ENCODE measurements at regions not wholly inside any gene's neighbourhood (a gene's known extent, or its start where the extent isn't known, plus 50 kb on each side); places are given as distances from the start of the nearest gene placed in this dataset.

- intact Hi-C loops (cut with DNase I, micrococcal nuclease), result no loop called here
- ATAC-seq (ENCODE audit: poor library complexity) (no peak), DNase-seq (no peak)
- Mint-ChIP-seq H3K27ac (no peak overlapping the region), H3K27me3 (peaks cover 8% of the 10 kb centered on the region), H3K4me3 (no peak overlapping the region), H3K9me3 (no peaks in the 10 kb centered on the region), H3K4me1 (ENCODE audit: low read depth) (no peaks in the 10 kb centered on the region), H3K36me3 (ENCODE audit: low read depth) (no peaks in the 10 kb centered on the region)
- Histone ChIP-seq H3K27ac (ENCODE audit: low read depth in 1 of 2, low read length in 2 of 2) (no peak overlapping the region), H3K36me3 (ENCODE audit: insufficient read depth, low read length) (no peaks in the 10 kb centered on the region), H3K27me3 (ENCODE audit: control insufficient read depth in 1 of 2, insufficient read depth in 2 of 2, low read length in 2 of 2) (no peaks in the 10 kb centered on the region), H3K4me3 (ENCODE audit: low read length) (no peak overlapping the region), H3K9me3 (ENCODE audit: control insufficient read depth in 1 of 2, insufficient read depth in 1 of 2, low read length in 2 of 2) (no peaks in the 10 kb centered on the region), H3K4me1 (ENCODE audit: insufficient read depth, low read length) (no peaks in the 10 kb centered on the region)
- no peak for TF ChIP-seq CTCF (IDR thresholded peaks at IDR 0.05)
- CTCF ChIA-PET, result no interaction called here
- POLR2A ChIA-PET, result no interaction called here
These were observed 241.0 kb upstream of the SLC14A2 start for GRCh38 chr18:45374236-45374635.

GRCh38 chr18:45374878-45375630 is 240.2 kb upstream of the SLC14A2 start:
- POLR2A ChIA-PET, result no interaction called here
- Mint-ChIP-seq H3K4me3 (no peak overlapping the region), H3K36me3 (ENCODE audit: low read depth) (no peaks in the 10 kb centered on the region), H3K4me1 (ENCODE audit: low read depth) (no peaks in the 10 kb centered on the region), H3K9me3 (no peaks in the 10 kb centered on the region), H3K27ac (no peak overlapping the region), H3K27me3 (peaks cover 14% of the 10 kb centered on the region)
- DNase-seq, result no peak
- intact Hi-C loops (cut with DNase I, micrococcal nuclease), result no loop called here
- H3K36me3 ChIP-seq (ENCODE audit: insufficient read depth, low read length), result no peaks in the 10 kb centered on the region
- CTCF ChIA-PET, result no interaction called here
- no peaks in the 10 kb centered on the region for H3K4me1 ChIP-seq (ENCODE audit: insufficient read depth, low read length)
- ATAC-seq (ENCODE audit: poor library complexity), result no peak
- no peak overlapping the region for H3K27ac ChIP-seq (ENCODE audit: low read depth in 1 of 2, low read length in 2 of 2)
- no peaks in the 10 kb centered on the region for H3K9me3 ChIP-seq (ENCODE audit: control insufficient read depth in 1 of 2, insufficient read depth in 1 of 2, low read length in 2 of 2)
- no peaks in the 10 kb centered on the region for H3K27me3 ChIP-seq (ENCODE audit: control insufficient read depth in 1 of 2, insufficient read depth in 2 of 2, low read length in 2 of 2)
- no peak overlapping the region for H3K4me3 ChIP-seq (ENCODE audit: low read length)
- TF ChIP-seq CTCF (IDR thresholded peaks at IDR 0.05), result no peak

GRCh38 chr18:45376193-45376592 is 239.1 kb upstream of the SLC14A2 start:
- H3K27ac ChIP-seq (ENCODE audit: low read depth in 1 of 2, low read length in 2 of 2), result no peak overlapping the region
- no peak overlapping the region for H3K4me3 ChIP-seq (ENCODE audit: low read length)
- H3K4me1 Mint-ChIP-seq (ENCODE audit: low read depth), result no peaks in the 10 kb centered on the region
- intact Hi-C loops (cut with DNase I, micrococcal nuclease), result no loop called here
- no peak overlapping the region for H3K4me3 Mint-ChIP-seq
- peaks cover 14% of the 10 kb centered on the region for H3K27me3 Mint-ChIP-seq
- H3K9me3 Mint-ChIP-seq, result no peaks in the 10 kb centered on the region
- no peak overlapping the region for H3K27ac Mint-ChIP-seq
- H3K27me3 ChIP-seq (ENCODE audit: control insufficient read depth in 1 of 2, insufficient read depth in 2 of 2, low read length in 2 of 2), result no peaks in the 10 kb centered on the region
- no peaks in the 10 kb centered on the region for H3K4me1 ChIP-seq (ENCODE audit: insufficient read depth, low read length)
- CTCF ChIA-PET, result no interaction called here
- POLR2A ChIA-PET, result no interaction called here
- no peaks in the 10 kb centered on the region for H3K36me3 Mint-ChIP-seq (ENCODE audit: low read depth)
- ATAC-seq (ENCODE audit: poor library complexity) (no peak), DNase-seq (no peak)
- no peaks in the 10 kb centered on the region for H3K36me3 ChIP-seq (ENCODE audit: insufficient read depth, low read length)
- no peak for TF ChIP-seq CTCF (IDR thresholded peaks at IDR 0.05)
- H3K9me3 ChIP-seq (ENCODE audit: control insufficient read depth in 1 of 2, insufficient read depth in 1 of 2, low read length in 2 of 2), result no peaks in the 10 kb centered on the region
